HG03135 (cell line): ENCODE measurements at regions not wholly inside any gene's neighbourhood (a gene's known extent, or its start where the extent isn't known, plus 50 kb on each side); places are given as distances from the start of the nearest gene placed in this dataset.
A peak's percentile ranks its signal among the peaks of the same experiment; 100 is the strongest.

Experiments used
- ATAC-seq: cut with Tn5 transposase; IDR thresholded peaks from one replicate; pipeline ENCODE4 v1.9.1; 2021; ENCODE audit warnings: mild to moderate bottlenecking, moderate library complexity; ENCODE audit not compliant: unreplicated experiment

- ATAC-seq = no peak
Measured at GRCh38 chr4:167469436-167469835, 235.1 kb upstream of the SPOCK3 start.

GRCh38 chr4:167475951-167476350 lies 241.7 kb upstream of the SPOCK3 start:
- no peak for ATAC-seq

DNA sequence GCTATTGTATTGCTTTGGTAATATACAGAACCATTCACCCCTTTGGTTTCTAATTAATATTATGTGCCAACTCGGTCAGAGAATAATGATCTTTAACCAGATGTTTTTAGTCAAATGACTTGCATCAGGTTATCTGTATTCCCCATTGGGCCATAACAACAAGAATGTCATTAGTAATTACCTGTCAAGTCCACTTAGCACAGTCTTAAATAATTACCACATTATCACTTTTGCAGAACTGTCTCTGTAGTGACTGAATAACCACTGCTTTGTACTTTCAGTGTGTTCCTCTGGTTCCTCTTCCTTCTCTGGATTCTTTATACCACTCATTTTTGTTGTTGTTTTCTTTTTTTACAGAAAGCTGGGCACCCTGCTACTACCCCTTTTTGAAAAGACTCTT lies 257.7 kb upstream of the SPOCK3 start:
- no peak for ATAC-seq

DNA sequence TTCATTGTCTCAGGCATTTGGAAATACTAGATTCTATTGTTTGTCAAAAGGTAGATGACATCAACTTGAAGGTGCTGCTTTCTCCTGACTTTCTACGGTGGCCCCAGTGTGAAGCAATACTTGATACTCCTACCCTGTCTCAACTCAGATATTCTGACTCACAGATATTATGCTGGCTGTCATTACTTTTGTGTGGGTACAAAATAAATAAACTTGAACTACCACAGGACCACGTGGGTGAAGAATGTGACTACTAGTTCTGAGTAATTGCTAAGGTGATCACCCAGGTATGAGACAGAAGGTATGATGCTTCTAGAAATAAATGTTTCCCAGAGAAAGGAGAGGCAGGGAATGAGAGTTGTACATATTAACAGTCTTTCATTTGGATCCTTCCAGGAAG lies 275.3 kb upstream of the SPOCK3 start:
- ATAC-seq = no peak

DNA sequence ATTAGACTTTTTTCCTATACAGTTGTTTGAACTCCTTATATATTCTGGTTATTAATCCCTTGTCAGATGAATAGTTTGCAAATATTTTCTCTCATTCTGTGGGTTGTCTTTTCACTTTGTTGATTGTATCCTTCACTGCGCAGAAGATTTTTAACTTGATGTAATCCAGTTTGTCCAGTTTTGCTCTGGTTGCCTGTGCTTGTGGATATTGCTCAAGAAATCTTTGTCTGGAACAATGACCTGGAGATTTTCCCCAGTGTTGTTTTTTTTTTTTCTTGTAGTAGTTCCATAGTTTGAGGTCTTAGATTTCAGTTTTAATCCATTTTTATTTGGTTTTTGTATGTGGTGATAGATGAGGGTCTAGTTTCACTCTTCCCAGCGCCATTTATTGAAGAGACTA lies 289.8 kb upstream of the SPOCK3 start:
- ATAC-seq = no peak

DNA sequence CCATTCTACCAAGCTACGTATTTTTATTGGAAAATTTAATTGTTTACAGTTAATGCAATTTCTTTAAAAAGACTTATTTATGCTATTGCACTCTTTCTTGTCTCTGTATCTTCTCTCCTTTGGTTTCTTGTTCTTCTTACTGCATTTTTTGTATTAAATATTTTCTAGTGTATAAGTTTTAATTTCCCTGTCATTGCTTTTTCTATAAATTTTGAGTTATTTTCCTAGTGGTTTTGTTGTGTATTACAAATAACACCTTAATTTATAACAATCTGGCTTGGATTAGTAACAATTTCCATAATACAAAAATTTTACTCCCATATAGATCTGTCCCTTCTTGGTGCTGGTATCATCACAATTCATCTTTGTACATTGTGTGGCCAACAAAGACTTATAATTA lies 303.5 kb upstream of the SPOCK3 start:
- no peak for ATAC-seq

GRCh38 chr4:167541286-167541685 lies 307.0 kb upstream of the SPOCK3 start:
- no peak for ATAC-seq

DNA sequence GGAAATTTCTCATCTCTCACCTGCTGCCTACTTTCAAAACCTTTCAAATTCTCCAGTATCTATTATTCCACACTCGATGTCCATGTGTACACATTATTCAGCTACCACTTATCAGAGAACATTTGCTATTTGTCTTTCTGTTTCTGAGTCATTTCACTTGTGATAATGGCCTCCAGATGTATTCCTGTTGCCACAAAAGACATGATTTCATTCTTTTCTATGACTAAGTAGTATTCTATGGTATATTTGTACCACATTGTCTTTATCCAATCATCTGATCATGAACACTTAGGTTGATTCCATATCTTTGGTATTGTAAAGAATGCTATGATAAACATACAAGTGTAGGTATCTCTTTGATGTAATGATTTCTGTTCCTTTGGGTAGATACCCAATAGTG lies 310.1 kb upstream of the SPOCK3 start:
- no peak for ATAC-seq

- no peak for ATAC-seq
Measured at GRCh38 chr4:167550021-167550420, 315.7 kb upstream of the SPOCK3 start.

DNA sequence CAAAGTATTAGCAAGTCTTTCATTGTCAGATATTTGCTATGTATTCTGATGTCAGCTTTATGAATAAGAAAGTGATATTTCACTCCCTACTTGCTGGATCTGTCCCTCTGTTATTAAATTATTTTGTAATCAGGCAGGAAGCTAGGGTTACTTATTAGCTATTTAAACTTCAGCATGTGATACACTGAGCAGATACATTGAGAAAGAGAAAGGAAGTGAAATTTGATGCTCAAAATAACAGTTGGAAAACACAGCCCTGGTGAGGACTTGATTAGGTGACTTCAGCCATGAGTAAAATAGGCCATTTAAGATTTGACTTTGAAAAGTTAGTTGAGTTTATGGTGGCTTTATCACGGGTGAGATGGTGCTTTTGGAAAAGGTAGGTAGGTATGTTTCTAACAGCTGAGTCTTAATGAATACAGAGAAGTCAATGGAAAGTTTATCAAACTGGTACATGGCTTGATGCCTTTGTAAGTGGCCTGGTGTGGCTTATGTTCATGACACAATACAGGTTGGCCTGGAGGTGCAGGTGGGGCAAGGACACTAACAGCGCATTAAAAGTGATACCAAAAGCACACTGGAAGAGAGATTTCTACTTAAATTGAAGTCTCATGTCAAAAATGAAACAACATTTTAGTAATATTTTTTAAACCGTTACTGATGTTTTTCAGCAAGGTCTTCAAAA lies 321.2 kb upstream of the SPOCK3 start:
- ATAC-seq = peak; percentile 96

- ATAC-seq = no peak
Measured at GRCh38 chr4:167578906-167579305, 344.6 kb upstream of the SPOCK3 start.

DNA sequence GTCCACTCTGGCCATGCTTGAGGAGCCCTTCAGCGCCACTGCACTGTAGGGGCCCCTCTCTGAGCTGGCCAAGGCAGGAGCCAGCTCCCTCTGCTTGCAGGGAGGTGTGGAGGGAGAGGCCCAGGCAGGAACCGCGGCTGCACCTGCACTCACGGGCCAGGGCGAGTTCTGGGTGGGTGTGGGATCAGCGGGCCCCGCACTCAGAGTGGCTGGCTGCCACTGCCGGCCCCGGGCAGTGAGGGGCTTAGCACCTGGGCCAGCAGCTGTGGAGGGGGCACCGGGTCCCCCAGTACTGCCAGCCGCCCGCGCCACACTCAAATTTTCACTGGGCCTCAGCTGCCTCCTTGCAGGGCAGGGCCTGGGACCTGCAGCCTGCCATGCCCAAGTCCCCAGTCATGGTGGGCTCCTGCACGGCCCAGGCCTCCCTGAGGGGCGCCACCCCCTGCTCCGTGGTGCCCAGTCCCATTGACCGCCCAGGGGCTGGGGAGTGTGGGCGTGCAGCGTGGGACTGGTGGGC lies 347.2 kb upstream of the SPOCK3 start:
- no peak for ATAC-seq

DNA sequence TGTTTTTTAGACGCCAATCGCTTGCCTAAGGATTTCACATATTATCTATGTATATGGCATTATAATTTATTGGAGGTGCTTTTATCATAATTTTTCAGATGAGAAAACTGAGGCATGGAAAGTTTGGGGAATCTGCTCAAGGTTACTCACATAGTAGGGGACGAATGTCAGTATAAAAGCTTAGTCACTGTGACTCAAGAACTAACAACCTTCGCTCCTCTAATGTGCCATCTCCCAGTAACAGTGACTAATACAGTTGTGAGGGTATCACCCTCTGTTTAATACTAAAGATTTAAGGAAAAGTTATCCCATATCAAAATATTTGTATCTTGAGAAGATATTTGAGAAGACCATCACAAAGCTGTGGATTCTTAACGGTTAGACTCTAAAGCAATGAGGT lies 353.1 kb upstream of the SPOCK3 start:
- ATAC-seq = no peak

GRCh38 chr4:167595898-167596297 lies 361.6 kb upstream of the SPOCK3 start:
- ATAC-seq = no peak

- ATAC-seq = no peak
Measured at GRCh38 chr4:167602157-167602556, 367.9 kb upstream of the SPOCK3 start.

- ATAC-seq = no peak
Measured at GRCh38 chr4:167606551-167606950, 372.3 kb upstream of the SPOCK3 start.

DNA sequence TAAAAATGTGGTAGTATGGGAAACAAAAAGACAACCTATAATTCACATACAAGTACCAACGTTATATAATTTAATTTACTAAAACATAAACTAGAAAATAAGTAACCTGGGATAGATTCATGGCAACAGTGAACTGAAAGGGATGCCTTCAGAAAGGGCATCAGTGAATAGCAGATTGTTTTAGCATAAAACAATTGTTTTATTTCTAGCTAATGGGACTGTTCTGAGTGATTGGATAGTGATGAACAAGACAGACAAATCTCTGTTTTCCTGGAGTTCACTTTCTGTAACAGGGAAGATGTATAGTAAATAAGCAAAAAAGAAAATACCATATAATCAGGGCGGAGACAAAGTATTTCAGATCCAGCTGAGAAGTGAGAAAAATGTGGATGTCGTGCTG lies 379.1 kb upstream of the SPOCK3 start:
- no peak for ATAC-seq

- ATAC-seq = no peak
Measured at GRCh38 chr4:167614866-167615265, 380.6 kb upstream of the SPOCK3 start.

GRCh38 chr4:167616476-167616875 lies 382.2 kb upstream of the SPOCK3 start:
- no peak for ATAC-seq

- ATAC-seq = peak; percentile 88
Measured at GRCh38 chr4:167622481-167623240, 388.4 kb upstream of the SPOCK3 start.

DNA sequence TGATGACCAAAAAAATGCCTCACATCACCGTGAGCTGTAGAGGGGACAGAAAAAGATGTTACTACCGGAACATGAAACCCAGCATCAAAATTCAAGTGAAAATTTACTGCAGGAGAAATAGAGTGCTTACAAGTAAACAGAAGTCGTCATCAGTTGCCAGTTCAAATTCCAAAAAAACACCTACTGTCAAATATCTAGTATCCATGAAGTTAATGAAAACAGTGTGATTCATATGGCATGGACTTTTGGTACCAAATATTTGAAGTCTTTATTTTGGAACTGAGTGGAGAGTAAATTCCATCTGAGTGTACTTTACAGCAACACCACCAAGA lies 388.9 kb upstream of the SPOCK3 start:
- no peak for ATAC-seq

- no peak for ATAC-seq
Measured at GRCh38 chr4:167629272-167629671, 395.0 kb upstream of the SPOCK3 start.

DNA sequence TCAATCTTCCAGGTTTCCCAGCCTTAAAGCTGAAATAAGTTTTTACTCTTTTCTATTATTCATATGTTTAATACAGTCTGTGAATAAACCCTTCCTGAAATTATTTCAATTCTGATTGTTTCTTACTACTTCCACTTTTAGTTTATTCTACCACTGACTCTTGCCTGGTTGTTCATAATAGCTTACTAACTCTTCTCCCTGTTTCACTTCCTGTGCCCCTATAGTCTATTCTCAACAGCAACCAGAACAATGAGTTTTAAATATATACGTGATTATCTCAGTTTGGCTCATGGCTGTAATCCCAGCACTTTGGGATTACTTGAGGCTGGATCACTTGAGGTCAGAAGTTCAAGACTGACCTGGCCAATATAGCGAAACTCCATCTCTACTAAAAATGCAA lies 408.0 kb upstream of the SPOCK3 start:
- ATAC-seq = peak; percentile 77
